C4-2B (cell line): ENCODE measurements at regions not wholly inside any gene's neighbourhood (a gene's known extent, or its start where the extent isn't known, plus 50 kb on each side); places are given as distances from the start of the nearest gene placed in this dataset.

Experiments used
- H3K27ac ChIP-seq: fragments of 450-650 bp; 2 replicates; pipeline ENCODE4 v1.5.1; 2017
- ZFX ChIP-seq: fragments of 450-650 bp; IDR thresholded peaks from 2 replicates; pipeline ENCODE4 v1.6.1; 2017
- TF ChIP-seq, protein P1 (sequence below): fragments of 450-650 bp; conservative IDR thresholded peaks from 2 replicates; pipeline ENCODE4 v1.5.1; 2017; ENCODE audit warnings: mild to moderate bottlenecking

DNA sequence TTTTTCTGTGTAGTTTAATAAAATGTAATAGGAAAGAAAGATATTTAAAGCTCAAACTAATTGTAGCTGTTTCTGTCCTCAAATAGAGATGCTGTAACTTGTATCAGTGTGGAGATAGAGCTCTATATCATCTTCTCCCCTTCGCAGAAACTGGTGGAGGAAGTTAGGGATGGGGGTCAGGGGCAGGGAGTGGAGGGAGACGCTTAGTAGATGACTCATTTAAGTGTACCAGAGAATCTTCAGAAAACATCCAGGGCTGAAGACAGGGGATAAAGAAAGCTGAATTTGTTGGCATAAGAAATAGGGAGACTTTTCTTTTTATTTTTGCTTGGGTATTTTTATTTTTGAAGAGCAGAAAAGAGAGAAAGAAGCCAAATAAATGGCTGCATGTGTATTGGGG is 282.6 kb upstream of the DPYD start:
- H3K27ac ChIP-seq: no peak overlapping the region
- no peak for TF ChIP-seq ZFX
- TF ChIP-seq, protein P1, sequence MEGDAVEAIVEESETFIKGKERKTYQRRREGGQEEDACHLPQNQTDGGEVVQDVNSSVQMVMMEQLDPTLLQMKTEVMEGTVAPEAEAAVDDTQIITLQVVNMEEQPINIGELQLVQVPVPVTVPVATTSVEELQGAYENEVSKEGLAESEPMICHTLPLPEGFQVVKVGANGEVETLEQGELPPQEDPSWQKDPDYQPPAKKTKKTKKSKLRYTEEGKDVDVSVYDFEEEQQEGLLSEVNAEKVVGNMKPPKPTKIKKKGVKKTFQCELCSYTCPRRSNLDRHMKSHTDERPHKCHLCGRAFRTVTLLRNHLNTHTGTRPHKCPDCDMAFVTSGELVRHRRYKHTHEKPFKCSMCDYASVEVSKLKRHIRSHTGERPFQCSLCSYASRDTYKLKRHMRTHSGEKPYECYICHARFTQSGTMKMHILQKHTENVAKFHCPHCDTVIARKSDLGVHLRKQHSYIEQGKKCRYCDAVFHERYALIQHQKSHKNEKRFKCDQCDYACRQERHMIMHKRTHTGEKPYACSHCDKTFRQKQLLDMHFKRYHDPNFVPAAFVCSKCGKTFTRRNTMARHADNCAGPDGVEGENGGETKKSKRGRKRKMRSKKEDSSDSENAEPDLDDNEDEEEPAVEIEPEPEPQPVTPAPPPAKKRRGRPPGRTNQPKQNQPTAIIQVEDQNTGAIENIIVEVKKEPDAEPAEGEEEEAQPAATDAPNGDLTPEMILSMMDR: no peak

DNA sequence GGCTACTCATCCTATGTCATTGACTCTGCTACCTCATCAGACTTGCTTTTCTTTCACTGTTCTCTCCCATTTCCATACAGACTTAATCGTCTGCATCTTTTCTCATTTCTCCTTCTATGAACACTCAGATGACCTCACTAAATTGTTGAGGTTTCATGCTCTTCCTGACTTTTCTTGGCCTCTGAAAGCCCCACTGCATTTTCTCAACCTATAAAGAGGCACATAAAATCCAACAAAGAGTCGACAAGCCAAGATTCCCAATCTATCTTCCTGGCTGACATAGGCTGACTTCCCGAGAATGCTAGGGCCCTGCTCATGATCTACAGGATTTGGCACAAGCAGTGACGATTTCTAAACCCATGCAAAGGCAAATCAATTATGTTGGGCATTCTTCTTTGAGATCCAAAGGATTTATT is 280.8 kb upstream of the DPYD start:
- no peak overlapping the region for H3K27ac ChIP-seq
- no peak for TF ChIP-seq ZFX
- TF ChIP-seq, protein P1: no peak

DNA sequence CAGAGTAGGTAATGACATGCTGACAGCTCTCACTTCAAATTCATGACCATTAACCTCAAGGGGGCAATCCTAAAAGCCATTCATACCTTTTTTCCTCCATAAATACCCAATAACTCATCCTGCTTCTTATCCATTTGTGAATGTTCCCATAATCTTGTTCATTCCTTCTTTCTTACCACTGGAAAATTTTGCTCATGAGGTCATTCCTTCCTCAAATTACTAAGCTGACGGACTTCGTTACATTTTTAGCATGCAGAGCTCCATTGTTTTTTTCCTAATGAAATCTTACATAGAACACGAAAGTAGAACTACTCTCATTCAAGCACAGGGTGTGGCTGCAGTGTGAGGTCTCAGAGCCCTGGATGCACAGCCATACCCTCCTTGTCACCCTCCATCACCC is 276.5 kb upstream of the DPYD start:
- TF ChIP-seq, protein P1: no peak
- TF ChIP-seq ZFX: no peak
- H3K27ac ChIP-seq: no peak overlapping the region

DNA sequence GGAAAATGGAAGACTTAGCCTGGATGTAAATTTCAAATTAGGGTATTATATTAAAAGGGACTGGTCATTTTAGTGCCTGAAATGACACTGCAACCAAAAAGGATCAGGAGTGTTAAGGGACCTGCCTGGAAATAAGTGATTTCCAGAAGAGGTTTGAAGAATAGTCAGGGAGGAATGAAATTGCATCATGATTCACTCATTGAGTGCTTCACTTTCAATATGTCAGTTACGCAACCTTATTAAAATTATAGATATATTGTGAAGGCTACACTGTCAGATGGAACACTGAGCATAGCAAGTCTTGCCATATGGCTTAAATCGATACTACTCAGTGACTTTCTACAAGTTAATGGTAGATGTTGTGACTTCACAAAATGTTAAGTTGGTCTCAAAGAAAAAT is 275.2 kb upstream of the DPYD start:
- TF ChIP-seq, protein P1: no peak
- H3K27ac ChIP-seq: no peak overlapping the region

DNA sequence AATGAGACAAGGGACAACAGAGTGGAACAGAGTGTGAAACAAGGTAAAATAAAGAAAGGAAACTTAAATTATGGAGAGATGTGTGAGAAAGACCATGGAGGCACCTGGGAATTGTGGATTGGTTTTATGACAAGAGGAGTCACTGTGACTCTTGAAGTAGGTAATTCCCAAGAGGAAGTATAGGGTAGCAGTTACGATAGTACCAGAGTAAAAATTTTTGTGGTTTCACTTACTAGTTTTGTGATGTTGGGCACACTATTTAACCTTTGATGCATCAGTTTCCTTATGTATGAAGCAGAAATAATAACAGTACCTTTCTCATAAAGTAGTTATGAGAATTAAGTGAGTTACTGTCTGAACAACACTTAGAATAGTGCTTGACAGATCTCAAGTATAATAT is 267.9 kb upstream of the DPYD start:
- no peak overlapping the region for H3K27ac ChIP-seq
- TF ChIP-seq, protein P1: no peak
- TF ChIP-seq ZFX: no peak

DNA sequence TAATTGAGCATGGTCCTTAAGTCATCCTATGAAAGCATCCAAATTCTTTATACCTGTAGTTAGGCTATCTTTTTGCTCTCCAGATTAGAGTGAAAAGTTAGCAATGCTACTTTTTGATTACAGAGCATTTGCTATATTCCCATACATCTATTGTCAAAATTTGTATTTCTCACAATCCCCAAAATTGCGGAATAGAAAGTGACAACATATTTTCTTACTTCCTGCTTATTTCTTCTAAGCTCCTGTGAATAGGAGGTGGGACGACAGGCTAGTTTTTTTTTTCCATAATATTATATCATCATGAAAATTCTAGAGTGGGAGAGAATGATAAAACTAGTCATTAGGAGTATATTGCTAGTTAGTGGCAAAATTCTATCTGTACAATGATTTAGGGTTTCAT is 264.0 kb upstream of the DPYD start:
- no peak overlapping the region for H3K27ac ChIP-seq
- TF ChIP-seq, protein P1: no peak

DNA sequence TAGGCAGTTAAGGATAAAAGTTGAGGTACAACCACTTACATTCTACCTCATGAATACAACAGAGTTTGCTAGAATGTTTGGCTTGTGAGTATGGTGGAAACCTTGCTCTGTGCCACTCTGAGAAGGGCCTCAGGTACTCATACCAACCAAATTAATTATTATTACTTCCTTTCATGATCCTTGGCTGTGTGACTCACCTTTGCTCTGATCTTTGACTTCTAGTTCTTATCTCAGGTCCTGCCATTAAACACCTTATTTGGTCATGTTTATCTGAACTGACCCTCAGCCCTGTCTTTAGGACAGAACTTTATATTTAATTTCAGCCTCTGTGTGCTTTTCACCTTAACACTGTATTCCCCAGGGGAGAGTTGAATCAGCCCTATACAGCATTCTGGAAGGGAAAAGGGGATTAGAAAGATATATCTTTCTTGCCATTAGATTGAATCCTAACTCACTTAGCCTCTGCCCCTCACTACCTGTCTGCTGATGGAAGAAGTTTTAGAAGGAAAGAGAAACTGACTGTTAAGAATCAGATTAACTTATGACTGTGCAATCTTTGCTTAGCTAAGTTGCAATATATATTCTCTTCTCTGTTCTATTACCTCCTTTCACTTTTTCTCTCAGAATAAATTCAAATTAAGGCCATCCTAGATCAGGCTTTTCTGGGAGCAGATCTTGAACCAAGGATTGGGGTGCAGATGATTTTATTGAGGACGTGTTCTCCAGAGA is 260.4 kb upstream of the DPYD start:
- no peak overlapping the region for H3K27ac ChIP-seq
- TF ChIP-seq ZFX: no peak
- TF ChIP-seq, protein P1: no peak
